ENCODE measurements at regions not wholly inside any gene's neighbourhood (a gene's known extent, or its start where the extent isn't known, plus 50 kb on each side); places are given as distances from the start of the nearest gene placed in this dataset.

- no peak for TF ChIP-seq POLR2AphosphoS5 (IDR thresholded peaks at IDR 0.05; ENCODE audit: low read depth, low read length)
- no peak for TF ChIP-seq POLR2A (IDR thresholded peaks at IDR 0.05; ENCODE audit: low read depth, low read length)
Measured at GRCh38 chr6:26306232-26306631, 58.8 kb upstream of the BTN3A2 start.

Measured in GM12891 (cell line).